ENCODE measurements at regions not wholly inside any gene's neighbourhood (a gene's known extent, or its start where the extent isn't known, plus 50 kb on each side); places are given as distances from the start of the nearest gene placed in this dataset.

DNA sequence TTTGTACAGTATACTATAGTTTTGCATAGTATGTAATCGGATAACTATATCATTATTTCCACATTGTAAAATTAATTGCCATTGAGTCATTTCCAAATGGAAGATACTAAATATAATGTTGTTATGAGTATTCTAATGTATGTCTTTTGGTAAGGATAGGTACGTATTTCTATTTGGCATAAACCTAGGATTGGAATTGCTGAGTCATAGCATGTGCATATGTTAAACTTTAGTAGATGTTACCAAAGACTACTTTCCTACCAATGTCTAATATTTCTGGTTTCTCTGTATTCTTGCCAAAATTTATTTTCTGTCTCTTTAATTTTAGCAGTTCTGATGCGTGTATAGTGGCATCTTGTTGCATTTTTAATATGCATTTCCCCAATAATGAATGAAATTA lies 825.1 kb upstream of the ARRDC3 start:
- H3K4me3 ChIP-seq = no peak overlapping the region
- H3K9me3 Mint-ChIP-seq = peaks cover 5% of the 10 kb centered on the region; the same call in 1 of the 3 replicates
- DNase-seq (ENCODE audit: low spot score) (no peak), ATAC-seq (no peak)
- H3K4me3 Mint-ChIP-seq = no peak overlapping the region
- H3K36me3 Mint-ChIP-seq (ENCODE audit: low read depth) = peaks cover 11% of the 10 kb centered on the region; the same call in 2 of the 3 replicates
- no peak overlapping the region for H3K27ac ChIP-seq (ENCODE audit: low read depth)
- peaks cover 2% of the 10 kb centered on the region; the same call in 1 of the 2 replicates for H3K9me2 ChIP-seq (ENCODE audit: insufficient read depth)
- no peaks in the 10 kb centered on the region for H3F3A ChIP-seq (replicated peaks; ENCODE audit: low read depth)
- no peaks in the 10 kb centered on the region for H3K27me3 ChIP-seq (ENCODE audit: insufficient read depth)
- no peak for TF ChIP-seq EZH2 (IDR thresholded peaks at IDR 0.05; ENCODE audit: low read depth, unreplicated experiment)
- no peak for TF ChIP-seq REST (IDR thresholded peaks at IDR 0.05; ENCODE audit: unreplicated experiment)
- TF ChIP-seq, protein P1, sequence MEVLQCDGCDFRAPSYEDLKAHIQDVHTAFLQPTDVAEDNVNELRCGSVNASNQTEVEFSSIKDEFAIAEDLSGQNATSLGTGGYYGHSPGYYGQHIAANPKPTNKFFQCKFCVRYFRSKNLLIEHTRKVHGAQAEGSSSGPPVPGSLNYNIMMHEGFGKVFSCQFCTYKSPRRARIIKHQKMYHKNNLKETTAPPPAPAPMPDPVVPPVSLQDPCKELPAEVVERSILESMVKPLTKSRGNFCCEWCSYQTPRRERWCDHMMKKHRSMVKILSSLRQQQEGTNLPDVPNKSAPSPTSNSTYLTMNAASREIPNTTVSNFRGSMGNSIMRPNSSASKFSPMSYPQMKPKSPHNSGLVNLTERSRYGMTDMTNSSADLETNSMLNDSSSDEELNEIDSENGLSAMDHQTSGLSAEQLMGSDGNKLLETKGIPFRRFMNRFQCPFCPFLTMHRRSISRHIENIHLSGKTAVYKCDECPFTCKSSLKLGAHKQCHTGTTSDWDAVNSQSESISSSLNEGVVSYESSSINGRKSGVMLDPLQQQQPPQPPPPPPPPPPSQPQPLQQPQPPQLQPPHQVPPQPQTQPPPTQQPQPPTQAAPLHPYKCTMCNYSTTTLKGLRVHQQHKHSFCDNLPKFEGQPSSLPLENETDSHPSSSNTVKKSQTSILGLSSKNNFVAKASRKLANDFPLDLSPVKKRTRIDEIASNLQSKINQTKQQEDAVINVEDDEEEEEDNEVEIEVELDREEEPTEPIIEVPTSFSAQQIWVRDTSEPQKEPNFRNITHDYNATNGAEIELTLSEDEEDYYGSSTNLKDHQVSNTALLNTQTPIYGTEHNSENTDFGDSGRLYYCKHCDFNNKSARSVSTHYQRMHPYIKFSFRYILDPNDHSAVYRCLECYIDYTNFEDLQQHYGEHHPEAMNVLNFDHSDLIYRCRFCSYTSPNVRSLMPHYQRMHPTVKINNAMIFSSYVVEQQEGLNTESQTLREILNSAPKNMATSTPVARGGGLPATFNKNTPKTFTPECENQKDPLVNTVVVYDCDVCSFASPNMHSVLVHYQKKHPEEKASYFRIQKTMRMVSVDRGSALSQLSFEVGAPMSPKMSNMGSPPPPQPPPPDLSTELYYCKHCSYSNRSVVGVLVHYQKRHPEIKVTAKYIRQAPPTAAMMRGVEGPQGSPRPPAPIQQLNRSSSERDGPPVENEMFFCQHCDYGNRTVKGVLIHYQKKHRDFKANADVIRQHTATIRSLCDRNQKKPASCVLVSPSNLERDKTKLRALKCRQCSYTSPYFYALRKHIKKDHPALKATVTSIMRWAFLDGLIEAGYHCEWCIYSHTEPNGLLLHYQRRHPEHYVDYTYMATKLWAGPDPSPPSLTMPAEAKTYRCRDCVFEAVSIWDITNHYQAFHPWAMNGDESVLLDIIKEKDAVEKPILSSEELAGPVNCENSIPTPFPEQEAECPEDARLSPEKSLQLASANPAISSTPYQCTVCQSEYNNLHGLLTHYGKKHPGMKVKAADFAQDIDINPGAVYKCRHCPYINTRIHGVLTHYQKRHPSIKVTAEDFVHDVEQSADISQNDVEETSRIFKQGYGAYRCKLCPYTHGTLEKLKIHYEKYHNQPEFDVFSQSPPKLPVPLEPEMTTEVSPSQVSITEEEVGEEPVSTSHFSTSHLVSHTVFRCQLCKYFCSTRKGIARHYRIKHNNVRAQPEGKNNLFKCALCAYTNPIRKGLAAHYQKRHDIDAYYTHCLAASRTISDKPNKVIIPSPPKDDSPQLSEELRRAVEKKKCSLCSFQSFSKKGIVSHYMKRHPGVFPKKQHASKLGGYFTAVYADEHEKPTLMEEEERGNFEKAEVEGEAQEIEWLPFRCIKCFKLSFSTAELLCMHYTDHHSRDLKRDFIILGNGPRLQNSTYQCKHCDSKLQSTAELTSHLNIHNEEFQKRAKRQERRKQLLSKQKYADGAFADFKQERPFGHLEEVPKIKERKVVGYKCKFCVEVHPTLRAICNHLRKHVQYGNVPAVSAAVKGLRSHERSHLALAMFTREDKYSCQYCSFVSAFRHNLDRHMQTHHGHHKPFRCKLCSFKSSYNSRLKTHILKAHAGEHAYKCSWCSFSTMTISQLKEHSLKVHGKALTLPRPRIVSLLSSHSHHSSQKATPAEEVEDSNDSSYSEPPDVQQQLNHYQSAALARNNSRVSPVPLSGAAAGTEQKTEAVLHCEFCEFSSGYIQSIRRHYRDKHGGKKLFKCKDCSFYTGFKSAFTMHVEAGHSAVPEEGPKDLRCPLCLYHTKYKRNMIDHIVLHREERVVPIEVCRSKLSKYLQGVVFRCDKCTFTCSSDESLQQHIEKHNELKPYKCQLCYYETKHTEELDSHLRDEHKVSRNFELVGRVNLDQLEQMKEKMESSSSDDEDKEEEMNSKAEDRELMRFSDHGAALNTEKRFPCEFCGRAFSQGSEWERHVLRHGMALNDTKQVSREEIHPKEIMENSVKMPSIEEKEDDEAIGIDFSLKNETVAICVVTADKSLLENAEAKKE (CRISPR knock-in tag; IDR thresholded peaks at IDR 0.05) = no peak
- TF ChIP-seq, protein P2, sequence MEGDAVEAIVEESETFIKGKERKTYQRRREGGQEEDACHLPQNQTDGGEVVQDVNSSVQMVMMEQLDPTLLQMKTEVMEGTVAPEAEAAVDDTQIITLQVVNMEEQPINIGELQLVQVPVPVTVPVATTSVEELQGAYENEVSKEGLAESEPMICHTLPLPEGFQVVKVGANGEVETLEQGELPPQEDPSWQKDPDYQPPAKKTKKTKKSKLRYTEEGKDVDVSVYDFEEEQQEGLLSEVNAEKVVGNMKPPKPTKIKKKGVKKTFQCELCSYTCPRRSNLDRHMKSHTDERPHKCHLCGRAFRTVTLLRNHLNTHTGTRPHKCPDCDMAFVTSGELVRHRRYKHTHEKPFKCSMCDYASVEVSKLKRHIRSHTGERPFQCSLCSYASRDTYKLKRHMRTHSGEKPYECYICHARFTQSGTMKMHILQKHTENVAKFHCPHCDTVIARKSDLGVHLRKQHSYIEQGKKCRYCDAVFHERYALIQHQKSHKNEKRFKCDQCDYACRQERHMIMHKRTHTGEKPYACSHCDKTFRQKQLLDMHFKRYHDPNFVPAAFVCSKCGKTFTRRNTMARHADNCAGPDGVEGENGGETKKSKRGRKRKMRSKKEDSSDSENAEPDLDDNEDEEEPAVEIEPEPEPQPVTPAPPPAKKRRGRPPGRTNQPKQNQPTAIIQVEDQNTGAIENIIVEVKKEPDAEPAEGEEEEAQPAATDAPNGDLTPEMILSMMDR (conservative IDR thresholded peaks at IDR 0.05; ENCODE audit: low read depth in 2 of 2) = no peak
- no peak for TF ChIP-seq NANOG (IDR thresholded peaks at IDR 0.05; ENCODE audit: borderline replicate concordance)
- TF ChIP-seq STAT1 (IDR thresholded peaks at IDR 0.05; ENCODE audit: unreplicated experiment) = no peak
- no peak for TF ChIP-seq JUNB (IDR thresholded peaks at IDR 0.05; ENCODE audit: unreplicated experiment)
- TF ChIP-seq ZNF331 (CRISPR knock-in tag; IDR thresholded peaks at IDR 0.05; ENCODE audit: low read depth) = no peak
- TF ChIP-seq ZNF114 (CRISPR knock-in tag; IDR thresholded peaks at IDR 0.05) = no peak
- no peak for TF ChIP-seq EZH2phosphoT487 (IDR thresholded peaks at IDR 0.05; ENCODE audit: unreplicated experiment)
- TF ChIP-seq ETS1 (IDR thresholded peaks at IDR 0.05) = no peak
- TF ChIP-seq CREB1 (CRISPR knock-in tag; IDR thresholded peaks at IDR 0.05; ENCODE audit: low read depth) = no peak
- no peak for TF ChIP-seq POLR2AphosphoS5 (IDR thresholded peaks at IDR 0.05; ENCODE audit: low read depth)
- no peak overlapping the region for H3K27ac Mint-ChIP-seq
- no peaks in the 10 kb centered on the region for H3K4me1 Mint-ChIP-seq
- H4K20me1 ChIP-seq (replicated peaks; ENCODE audit: insufficient read depth) = no peaks in the 10 kb centered on the region
- no peak overlapping the region for H3K4me2 ChIP-seq
- H3K4me1 ChIP-seq (ENCODE audit: insufficient read depth) = no peaks in the 10 kb centered on the region
- H3K27me3 Mint-ChIP-seq (ENCODE audit: insufficient read depth, low read depth, poor library complexity) = peaks cover 3% of the 10 kb centered on the region
- H3K79me2 ChIP-seq (replicated peaks; ENCODE audit: insufficient read depth) = no peaks in the 10 kb centered on the region
- no peak overlapping the region for H2AFZ ChIP-seq
- H3K36me3 ChIP-seq (ENCODE audit: insufficient read depth) = 0 out of 2 replicates have a peak, but pooled peaks cover 3% of the 10 kb centered on the region

Measured in GM23338 (cell line).